HEK293 (cell line): ENCODE measurements at regions not wholly inside any gene's neighbourhood (a gene's known extent, or its start where the extent isn't known, plus 50 kb on each side); places are given as distances from the start of the nearest gene placed in this dataset.

Experiments used
- CTCF ChIA-PET: fragments of 350-600 bp; formaldehyde crosslinking; extraction: SDS; loops from one replicate; lab custom pipeline; 2021; ENCODE audit warnings: antibody characterized with exemption; lab: Yijun Ruan, JAX
- POLR2A ChIA-PET: fragments of 300-600 bp; formaldehyde crosslinking; extraction: SDS; loops from one replicate; lab custom pipeline; 2020; ENCODE audit warnings: antibody characterized with exemption, inconsistent platforms; lab: Yijun Ruan, JAX
- H3K27ac ChIP-seq: fragments of 200-500 bp; sonication (Bioruptor generic); 2 replicates; pipeline ENCODE4 v1.5.1; 2014; ENCODE audit warnings: low read depth, low read length, control low read depth, inconsistent platforms; ENCODE audit errors: extremely low read depth
- H3K36me3 ChIP-seq, 2 experiments: fragments of 200-500 bp in 1 of 2; sonication (Bioruptor generic) in 1 of 2; 1 replicate in 1 of 2; 2 replicates in 1 of 2; pipeline ENCODE4 v1.5.1; 2014 to 2017; ENCODE audit warnings: inconsistent platforms in 2 of 2, low read length in 2 of 2; ENCODE audit not compliant: control insufficient read depth in 2 of 2, insufficient read depth in 1 of 2
- H3K4me1 ChIP-seq: fragments of 200-500 bp; sonication (Bioruptor generic); 2 replicates; pipeline ENCODE4 v1.5.1; 2014; ENCODE audit warnings: mild to moderate bottlenecking, low read length, inconsistent platforms; ENCODE audit not compliant: control insufficient read depth, insufficient read depth
- H3K4me3 ChIP-seq: 2 replicates; pipeline ENCODE4 v1.5.1; 2011; ENCODE audit warnings: low read depth, mild to moderate bottlenecking, control low read depth, low read length, moderate library complexity
- H3K9me3 ChIP-seq: fragments of 200-500 bp; sonication (Bioruptor generic); 2 replicates; pipeline ENCODE4 v1.5.1; 2014; ENCODE audit warnings: low read depth, low read length, inconsistent platforms; ENCODE audit not compliant: control insufficient read depth, insufficient read depth
- GLIS1 ChIP-seq: fragments of 450-650 bp; formaldehyde crosslinking; IDR thresholded peaks from 2 replicates; pipeline ENCODE4 v1.5.1; 2016; ENCODE audit warnings: missing biosample characterization, missing genetic modification characterization
- RBAK ChIP-seq: fragments of 450-650 bp; formaldehyde crosslinking; IDR thresholded peaks from 2 replicates; pipeline ENCODE4 v1.5.1; 2016; ENCODE audit warnings: missing biosample characterization, missing genetic modification characterization
- WT1 ChIP-seq: fragments of 450-650 bp; formaldehyde crosslinking; IDR thresholded peaks from 2 replicates; pipeline ENCODE4 v1.5.1; 2016; ENCODE audit warnings: missing biosample characterization, missing genetic modification characterization
- ZFP41 ChIP-seq: fragments of 450-650 bp; formaldehyde crosslinking; IDR thresholded peaks from 2 replicates; pipeline ENCODE4 v1.5.1; 2016; ENCODE audit warnings: missing biosample characterization, missing genetic modification characterization, borderline replicate concordance
- ZNF10 ChIP-seq: fragments of 450-650 bp; formaldehyde crosslinking; IDR thresholded peaks from 2 replicates; pipeline ENCODE4 v1.5.1; 2017; ENCODE audit warnings: missing biosample characterization, missing genetic modification characterization
- ZNF133 ChIP-seq: fragments of 450-650 bp; formaldehyde crosslinking; IDR thresholded peaks from 2 replicates; pipeline ENCODE4 v1.5.1; 2016; ENCODE audit warnings: missing biosample characterization, missing genetic modification characterization
- ZNF140 ChIP-seq: fragments of 450-650 bp; formaldehyde crosslinking; IDR thresholded peaks from 2 replicates; pipeline ENCODE4 v1.5.1; 2016; ENCODE audit warnings: missing biosample characterization, missing genetic modification characterization
- ZNF157 ChIP-seq: fragments of 450-650 bp; formaldehyde crosslinking; IDR thresholded peaks from 2 replicates; pipeline ENCODE4 v1.5.1; 2016; ENCODE audit warnings: missing biosample characterization, missing genetic modification characterization
- ZNF16 ChIP-seq: fragments of 450-650 bp; formaldehyde crosslinking; IDR thresholded peaks from 2 replicates; pipeline ENCODE4 v1.5.1; 2016; ENCODE audit warnings: low read depth, missing biosample characterization, missing genetic modification characterization
- ZNF175 ChIP-seq: fragments of 450-650 bp; formaldehyde crosslinking; IDR thresholded peaks from 2 replicates; pipeline ENCODE4 v1.5.1; 2016; ENCODE audit warnings: missing biosample characterization, missing genetic modification characterization
- ZNF2 ChIP-seq: fragments of 450-650 bp; formaldehyde crosslinking; IDR thresholded peaks from 2 replicates; pipeline ENCODE4 v1.5.1; 2016; ENCODE audit warnings: missing biosample characterization, missing genetic modification characterization
- ZNF248 ChIP-seq: fragments of 450-650 bp; formaldehyde crosslinking; IDR thresholded peaks from 2 replicates; pipeline ENCODE4 v1.5.1; 2017; ENCODE audit warnings: missing biosample characterization, missing genetic modification characterization
- ZNF341 ChIP-seq: fragments of 450-650 bp; formaldehyde crosslinking; IDR thresholded peaks from 2 replicates; pipeline ENCODE4; 2016; ENCODE audit warnings: low read depth, missing biosample characterization, missing genetic modification characterization
- ZNF350 ChIP-seq: fragments of 450-650 bp; formaldehyde crosslinking; IDR thresholded peaks from 2 replicates; pipeline ENCODE4 v1.5.0; 2017; ENCODE audit warnings: missing biosample characterization, mild to moderate bottlenecking, missing genetic modification characterization
- ZNF76 ChIP-seq: fragments of 450-650 bp; formaldehyde crosslinking; IDR thresholded peaks from 2 replicates; pipeline ENCODE4; 2016; ENCODE audit warnings: low read depth, missing biosample characterization, missing genetic modification characterization, borderline replicate concordance
- ZNF785 ChIP-seq: fragments of 450-650 bp; formaldehyde crosslinking; IDR thresholded peaks from 2 replicates; pipeline ENCODE4 v1.5.1; 2016; ENCODE audit warnings: missing biosample characterization, missing genetic modification characterization
- ZNF843 ChIP-seq: fragments of 450-650 bp; formaldehyde crosslinking; IDR thresholded peaks from 2 replicates; pipeline ENCODE4 v1.5.1; 2016; ENCODE audit warnings: missing biosample characterization, missing genetic modification characterization
- TF ChIP-seq, protein P1 (sequence below): fragments of 450-650 bp; formaldehyde crosslinking; IDR thresholded peaks from 2 replicates; pipeline ENCODE4 v1.5.1; 2016; ENCODE audit warnings: missing biosample characterization, missing genetic modification characterization
- TF ChIP-seq, protein P2 (sequence below): fragments of 450-650 bp; formaldehyde crosslinking; IDR thresholded peaks from 2 replicates; pipeline ENCODE4 v1.5.1; 2016; ENCODE audit warnings: missing biosample characterization, missing genetic modification characterization, borderline replicate concordance
- TF ChIP-seq, protein P3 (sequence below): fragments of 450-650 bp; formaldehyde crosslinking; IDR thresholded peaks from 2 replicates; pipeline ENCODE4 v1.5.1; 2016; ENCODE audit warnings: missing biosample characterization, missing genetic modification characterization
- TF ChIP-seq, protein P4 (sequence below): fragments of 450-650 bp; formaldehyde crosslinking; IDR thresholded peaks from 2 replicates; pipeline ENCODE4 v1.5.1; 2016; ENCODE audit warnings: missing biosample characterization, missing genetic modification characterization, borderline replicate concordance

DNA sequence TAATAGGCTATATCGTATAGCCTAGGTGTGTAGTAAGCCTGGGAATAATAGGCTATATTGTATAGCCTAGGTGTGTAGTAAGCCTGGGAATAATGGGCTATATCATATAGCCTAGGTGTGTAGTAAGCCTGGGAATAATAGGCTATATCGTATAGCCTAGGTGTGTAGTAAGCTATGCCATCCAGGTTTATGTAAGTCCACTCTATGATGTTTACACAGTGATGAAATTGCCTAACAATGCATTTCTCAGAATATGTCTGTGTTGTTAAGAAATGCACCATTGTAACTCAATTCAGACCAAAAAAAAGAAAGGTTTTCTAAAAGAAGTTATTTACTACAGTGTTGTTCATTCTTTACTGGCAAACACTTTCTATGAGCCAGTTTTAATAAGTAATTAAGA is 1387.2 kb downstream of the STIM2 start (continued):
- no peak for TF ChIP-seq ZNF175 (tag by site-specific recombination)
- no peak for TF ChIP-seq GLIS1 (tag by site-specific recombination)
- no peak for TF ChIP-seq RBAK
- TF ChIP-seq ZNF248: no peak
- TF ChIP-seq ZNF843 (tag by site-specific recombination): no peak
- TF ChIP-seq, protein P1, sequence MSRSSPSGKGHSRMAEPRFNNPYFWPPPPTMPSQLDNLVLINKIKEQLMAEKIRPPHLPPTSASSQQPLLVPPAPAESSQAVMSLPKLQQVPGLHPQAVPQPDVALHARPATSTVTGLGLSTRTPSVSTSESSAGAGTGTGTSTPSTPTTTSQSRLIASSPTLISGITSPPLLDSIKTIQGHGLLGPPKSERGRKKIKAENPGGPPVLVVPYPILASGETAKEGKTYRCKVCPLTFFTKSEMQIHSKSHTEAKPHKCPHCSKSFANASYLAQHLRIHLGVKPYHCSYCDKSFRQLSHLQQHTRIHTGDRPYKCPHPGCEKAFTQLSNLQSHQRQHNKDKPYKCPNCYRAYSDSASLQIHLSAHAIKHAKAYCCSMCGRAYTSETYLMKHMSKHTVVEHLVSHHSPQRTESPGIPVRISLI: no peak
- TF ChIP-seq ZNF785 (tag by site-specific recombination): no peak
- no peak for TF ChIP-seq ZNF2 (tag by site-specific recombination)
- TF ChIP-seq ZNF157: no peak

DNA sequence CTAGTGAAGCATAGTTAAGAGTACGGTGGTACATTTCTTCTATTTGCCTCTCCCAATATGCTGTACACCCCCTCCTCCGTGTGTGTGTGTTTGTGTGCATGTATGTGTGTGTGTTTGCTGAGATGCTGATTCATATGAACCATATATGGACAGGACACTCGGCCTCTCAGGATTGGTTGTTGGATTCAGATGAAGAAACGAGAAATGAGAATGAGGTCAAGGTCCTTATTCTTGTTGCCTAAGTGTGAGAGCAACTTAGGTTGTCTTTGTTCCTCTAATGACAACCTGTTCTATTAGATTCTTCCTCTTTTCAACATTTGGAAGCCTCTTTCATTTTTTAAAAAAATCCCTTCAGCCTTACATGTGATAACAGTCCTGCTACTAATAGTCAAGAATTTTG is 1387.6 kb downstream of the STIM2 start:
- no peaks in the 10 kb centered on the region for H3K4me1 ChIP-seq
- H3K36me3 ChIP-seq: no peaks in the 10 kb centered on the region
- no peak for TF ChIP-seq ZNF16 (tag by site-specific recombination)
- TF ChIP-seq, protein P2, sequence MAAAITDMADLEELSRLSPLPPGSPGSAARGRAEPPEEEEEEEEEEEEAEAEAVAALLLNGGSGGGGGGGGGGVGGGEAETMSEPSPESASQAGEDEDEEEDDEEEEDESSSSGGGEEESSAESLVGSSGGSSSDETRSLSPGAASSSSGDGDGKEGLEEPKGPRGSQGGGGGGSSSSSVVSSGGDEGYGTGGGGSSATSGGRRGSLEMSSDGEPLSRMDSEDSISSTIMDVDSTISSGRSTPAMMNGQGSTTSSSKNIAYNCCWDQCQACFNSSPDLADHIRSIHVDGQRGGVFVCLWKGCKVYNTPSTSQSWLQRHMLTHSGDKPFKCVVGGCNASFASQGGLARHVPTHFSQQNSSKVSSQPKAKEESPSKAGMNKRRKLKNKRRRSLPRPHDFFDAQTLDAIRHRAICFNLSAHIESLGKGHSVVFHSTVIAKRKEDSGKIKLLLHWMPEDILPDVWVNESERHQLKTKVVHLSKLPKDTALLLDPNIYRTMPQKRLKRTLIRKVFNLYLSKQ (tag by site-specific recombination): no peak
- TF ChIP-seq ZNF341 (tag by site-specific recombination): no peak
- TF ChIP-seq WT1 (tag by site-specific recombination): no peak
- no peak for TF ChIP-seq ZNF350
- TF ChIP-seq, protein P3, sequence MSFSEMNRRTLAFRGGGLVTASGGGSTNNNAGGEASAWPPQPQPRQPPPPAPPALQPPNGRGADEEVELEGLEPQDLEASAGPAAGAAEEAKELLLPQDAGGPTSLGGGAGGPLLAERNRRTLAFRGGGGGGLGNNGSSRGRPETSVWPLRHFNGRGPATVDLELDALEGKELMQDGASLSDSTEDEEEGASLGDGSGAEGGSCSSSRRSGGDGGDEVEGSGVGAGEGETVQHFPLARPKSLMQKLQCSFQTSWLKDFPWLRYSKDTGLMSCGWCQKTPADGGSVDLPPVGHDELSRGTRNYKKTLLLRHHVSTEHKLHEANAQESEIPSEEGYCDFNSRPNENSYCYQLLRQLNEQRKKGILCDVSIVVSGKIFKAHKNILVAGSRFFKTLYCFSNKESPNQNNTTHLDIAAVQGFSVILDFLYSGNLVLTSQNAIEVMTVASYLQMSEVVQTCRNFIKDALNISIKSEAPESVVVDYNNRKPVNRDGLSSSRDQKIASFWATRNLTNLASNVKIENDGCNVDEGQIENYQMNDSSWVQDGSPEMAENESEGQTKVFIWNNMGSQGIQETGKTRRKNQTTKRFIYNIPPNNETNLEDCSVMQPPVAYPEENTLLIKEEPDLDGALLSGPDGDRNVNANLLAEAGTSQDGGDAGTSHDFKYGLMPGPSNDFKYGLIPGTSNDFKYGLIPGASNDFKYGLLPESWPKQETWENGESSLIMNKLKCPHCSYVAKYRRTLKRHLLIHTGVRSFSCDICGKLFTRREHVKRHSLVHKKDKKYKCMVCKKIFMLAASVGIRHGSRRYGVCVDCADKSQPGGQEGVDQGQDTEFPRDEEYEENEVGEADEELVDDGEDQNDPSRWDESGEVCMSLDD (tag by site-specific recombination): no peak
- no peak for TF ChIP-seq ZNF10 (tag by site-specific recombination)
- TF ChIP-seq ZNF785 (tag by site-specific recombination): no peak
- H3K4me3 ChIP-seq: no peak overlapping the region
- POLR2A ChIA-PET: no interaction called here
- CTCF ChIA-PET: no interaction called here
- H3K9me3 ChIP-seq: no peaks in the 10 kb centered on the region
- no peak overlapping the region for H3K27ac ChIP-seq

DNA sequence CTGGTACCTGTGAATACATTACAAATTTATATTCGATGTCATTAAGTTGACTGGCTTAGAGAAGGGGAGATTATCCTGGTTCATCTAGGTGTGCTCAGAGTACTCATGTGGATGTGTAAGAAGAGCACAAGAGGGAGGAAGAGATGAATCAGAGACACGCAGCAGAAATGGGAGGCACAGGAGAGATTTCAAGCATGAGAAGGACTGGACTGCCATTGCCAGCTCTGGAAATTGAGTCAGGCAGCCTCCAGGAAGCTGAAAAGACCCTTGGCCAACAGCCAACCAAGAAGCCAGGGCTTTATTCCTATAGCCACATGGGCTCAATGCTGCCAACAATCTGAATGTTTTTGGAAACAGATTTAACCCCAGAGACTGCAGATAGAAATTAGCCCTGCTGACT is 1390.0 kb downstream of the STIM2 start:
- POLR2A ChIA-PET: no interaction called here
- TF ChIP-seq, protein P4, sequence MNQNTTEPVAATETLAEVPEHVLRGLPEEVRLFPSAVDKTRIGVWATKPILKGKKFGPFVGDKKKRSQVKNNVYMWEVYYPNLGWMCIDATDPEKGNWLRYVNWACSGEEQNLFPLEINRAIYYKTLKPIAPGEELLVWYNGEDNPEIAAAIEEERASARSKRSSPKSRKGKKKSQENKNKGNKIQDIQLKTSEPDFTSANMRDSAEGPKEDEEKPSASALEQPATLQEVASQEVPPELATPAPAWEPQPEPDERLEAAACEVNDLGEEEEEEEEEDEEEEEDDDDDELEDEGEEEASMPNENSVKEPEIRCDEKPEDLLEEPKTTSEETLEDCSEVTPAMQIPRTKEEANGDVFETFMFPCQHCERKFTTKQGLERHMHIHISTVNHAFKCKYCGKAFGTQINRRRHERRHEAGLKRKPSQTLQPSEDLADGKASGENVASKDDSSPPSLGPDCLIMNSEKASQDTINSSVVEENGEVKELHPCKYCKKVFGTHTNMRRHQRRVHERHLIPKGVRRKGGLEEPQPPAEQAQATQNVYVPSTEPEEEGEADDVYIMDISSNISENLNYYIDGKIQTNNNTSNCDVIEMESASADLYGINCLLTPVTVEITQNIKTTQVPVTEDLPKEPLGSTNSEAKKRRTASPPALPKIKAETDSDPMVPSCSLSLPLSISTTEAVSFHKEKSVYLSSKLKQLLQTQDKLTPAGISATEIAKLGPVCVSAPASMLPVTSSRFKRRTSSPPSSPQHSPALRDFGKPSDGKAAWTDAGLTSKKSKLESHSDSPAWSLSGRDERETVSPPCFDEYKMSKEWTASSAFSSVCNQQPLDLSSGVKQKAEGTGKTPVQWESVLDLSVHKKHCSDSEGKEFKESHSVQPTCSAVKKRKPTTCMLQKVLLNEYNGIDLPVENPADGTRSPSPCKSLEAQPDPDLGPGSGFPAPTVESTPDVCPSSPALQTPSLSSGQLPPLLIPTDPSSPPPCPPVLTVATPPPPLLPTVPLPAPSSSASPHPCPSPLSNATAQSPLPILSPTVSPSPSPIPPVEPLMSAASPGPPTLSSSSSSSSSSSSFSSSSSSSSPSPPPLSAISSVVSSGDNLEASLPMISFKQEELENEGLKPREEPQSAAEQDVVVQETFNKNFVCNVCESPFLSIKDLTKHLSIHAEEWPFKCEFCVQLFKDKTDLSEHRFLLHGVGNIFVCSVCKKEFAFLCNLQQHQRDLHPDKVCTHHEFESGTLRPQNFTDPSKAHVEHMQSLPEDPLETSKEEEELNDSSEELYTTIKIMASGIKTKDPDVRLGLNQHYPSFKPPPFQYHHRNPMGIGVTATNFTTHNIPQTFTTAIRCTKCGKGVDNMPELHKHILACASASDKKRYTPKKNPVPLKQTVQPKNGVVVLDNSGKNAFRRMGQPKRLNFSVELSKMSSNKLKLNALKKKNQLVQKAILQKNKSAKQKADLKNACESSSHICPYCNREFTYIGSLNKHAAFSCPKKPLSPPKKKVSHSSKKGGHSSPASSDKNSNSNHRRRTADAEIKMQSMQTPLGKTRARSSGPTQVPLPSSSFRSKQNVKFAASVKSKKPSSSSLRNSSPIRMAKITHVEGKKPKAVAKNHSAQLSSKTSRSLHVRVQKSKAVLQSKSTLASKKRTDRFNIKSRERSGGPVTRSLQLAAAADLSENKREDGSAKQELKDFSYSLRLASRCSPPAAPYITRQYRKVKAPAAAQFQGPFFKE (tag by site-specific recombination): no peak
- TF ChIP-seq ZNF76 (tag by site-specific recombination) (no peak), ZNF133 (no peak), ZNF140 (tag by site-specific recombination) (no peak), ZFP41 (tag by site-specific recombination) (no peak)
- Histone ChIP-seq H3K4me1 (no peaks in the 10 kb centered on the region), H3K9me3 (no peaks in the 10 kb centered on the region), H3K4me3 (no peak overlapping the region), H3K36me3 (no peaks in the 10 kb centered on the region), H3K27ac (no peak overlapping the region)
- CTCF ChIA-PET: no interaction called here
